GM18867 (cell line): ENCODE measurements at regions not wholly inside any gene's neighbourhood (a gene's known extent, or its start where the extent isn't known, plus 50 kb on each side); places are given as distances from the start of the nearest gene placed in this dataset.
A peak's percentile ranks its signal among the peaks of the same experiment; 100 is the strongest.
"Not testable (repeated sequence)": the region's sequence is repeated elsewhere in the genome, so short reads cannot be mapped to it uniquely, and the experiment has no call there.

Source experiments
- ATAC-seq: cut with Tn5 transposase; IDR thresholded peaks from one replicate; pipeline ENCODE4 v1.9.1; 2021; ENCODE audit warnings: mild to moderate bottlenecking, moderate library complexity; ENCODE audit not compliant: unreplicated experiment

DNA sequence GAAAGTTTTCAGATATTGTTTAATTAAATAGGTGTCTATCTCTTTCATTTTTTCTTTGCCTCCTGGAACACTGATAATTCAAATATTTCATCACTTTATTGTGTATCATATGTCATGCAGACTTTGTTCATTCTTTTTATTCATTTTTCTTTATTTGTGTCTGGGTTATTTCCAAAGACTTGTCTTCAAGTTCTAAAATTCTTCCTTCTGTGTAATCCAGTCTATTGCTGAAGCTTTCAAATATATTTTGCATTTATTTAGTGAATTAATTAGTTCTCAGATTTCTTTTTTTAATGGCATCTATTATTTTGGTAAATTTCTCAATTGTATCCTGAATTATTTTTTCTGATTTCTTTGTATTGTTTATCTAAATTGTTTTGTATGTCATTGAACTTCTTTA is 70.1 kb downstream of the ZNF330 start:
- ATAC-seq = no peak

DNA sequence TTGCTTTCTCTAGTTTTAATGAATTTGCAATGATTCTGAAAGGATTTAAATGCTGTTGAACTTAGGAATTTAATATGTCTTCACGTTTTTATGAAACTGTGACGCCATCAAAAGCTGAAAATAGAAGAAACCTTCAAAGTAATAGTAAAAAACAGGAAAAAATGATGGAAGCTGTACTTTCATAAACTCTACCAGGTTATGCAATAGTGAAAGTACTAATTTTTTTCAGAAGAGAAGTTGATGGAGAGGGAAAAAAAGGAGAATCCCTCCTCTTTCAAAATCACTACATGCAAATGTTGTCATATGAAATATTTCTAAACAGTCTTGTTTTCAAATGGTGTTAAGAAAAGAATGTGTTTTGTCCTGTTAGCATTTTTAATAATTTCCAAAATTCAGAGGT is 73.6 kb downstream of the ZNF330 start:
- ATAC-seq = no peak

DNA sequence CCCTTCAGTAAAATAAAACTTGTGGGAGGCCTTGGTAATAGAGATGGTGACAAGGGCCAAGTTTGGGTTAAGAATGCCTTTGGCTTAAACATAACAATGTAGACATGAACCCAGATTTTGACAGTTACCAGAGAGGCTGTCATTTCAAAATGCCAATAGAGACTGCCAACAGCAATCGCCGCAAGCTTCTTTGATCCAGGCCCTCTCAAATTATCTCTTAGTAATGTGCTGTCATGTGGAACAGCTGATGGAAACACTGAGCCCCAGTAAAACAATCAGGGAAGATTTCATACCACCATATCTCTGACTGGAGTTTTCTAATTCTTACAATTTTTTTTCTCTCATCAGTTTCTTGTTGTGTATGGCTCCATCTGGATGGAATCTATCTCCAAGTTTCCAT is 80.5 kb downstream of the ZNF330 start:
- ATAC-seq = no peak

DNA sequence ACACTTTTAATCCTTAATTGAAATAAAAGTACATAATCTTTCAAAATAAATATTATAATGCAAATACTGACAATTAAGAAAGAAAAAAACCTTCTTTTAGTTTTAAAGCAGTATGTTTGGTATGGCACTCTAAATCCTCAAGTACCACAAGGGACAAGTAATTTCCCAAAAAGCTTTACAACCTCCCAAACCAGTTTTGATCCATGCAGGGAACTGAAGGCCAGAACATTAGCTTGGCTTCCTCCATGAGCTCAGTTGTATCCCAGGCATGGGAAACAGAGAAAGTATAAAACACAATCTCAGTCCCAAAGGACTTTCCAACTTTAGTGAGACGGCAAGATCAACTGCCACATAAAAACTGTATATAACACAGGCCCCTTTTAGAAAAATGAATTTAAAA is 82.2 kb downstream of the ZNF330 start:
- no peak for ATAC-seq

DNA sequence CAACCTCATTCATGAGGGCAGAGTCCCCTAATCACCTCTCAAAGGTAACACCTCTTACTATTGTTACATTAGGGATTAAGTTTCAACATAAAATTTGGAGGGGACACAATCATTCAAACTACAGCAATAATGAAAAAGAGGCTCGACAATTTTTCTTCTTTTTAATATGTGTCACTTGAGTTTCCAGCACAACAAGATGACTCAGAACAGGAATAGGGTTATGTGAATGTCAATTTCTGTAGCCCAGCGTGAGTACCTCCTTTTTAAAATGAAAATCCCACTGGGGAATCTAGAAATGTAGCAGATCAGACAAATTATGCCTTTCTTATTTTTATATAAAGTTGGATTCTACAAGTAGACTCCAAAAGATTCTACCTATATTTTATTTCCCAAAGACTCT is 83.7 kb downstream of the ZNF330 start:
- no peak for ATAC-seq

DNA sequence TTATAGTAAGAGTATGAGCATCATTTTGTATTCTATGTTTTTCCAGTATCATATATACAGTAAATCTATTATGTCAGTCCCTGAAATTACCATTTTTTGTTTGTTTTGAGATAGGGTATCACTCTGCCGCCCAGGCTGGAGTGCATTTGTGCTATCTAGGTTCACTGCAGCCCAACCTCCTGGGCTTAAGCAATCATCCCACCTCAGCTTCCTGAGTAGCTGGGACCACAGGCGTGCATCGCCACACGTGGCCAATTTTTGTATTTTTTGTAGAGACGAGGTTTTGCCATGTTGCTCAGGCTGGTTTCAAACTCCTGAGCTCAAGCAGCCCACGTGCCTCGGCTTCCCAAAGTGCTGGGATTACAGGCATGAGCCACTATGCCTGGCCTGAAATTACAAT is 85.6 kb downstream of the ZNF330 start:
- ATAC-seq = no peak

DNA sequence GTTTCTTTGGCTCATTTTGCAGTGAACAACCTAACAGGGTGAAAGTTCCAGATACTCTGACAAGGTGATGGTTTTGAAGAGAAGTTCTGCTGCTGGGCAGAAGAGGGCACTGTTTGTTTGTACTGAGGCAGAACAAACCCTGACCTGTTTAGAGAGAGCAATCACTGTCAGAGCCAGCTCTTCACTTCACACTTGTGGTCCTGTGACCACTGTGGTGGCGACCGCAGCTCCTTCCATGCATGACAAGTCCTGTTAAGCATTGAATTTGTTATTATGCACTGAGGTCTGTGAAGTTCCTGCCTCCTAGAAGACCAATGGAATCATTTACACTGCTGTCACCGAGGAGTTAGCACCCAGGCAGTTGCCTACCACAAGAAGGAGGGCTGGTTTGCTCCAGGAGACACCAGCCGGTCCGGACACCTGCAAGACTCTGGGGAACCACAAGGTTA is 86.6 kb downstream of the ZNF330 start:
- ATAC-seq = peak; percentile 100

DNA sequence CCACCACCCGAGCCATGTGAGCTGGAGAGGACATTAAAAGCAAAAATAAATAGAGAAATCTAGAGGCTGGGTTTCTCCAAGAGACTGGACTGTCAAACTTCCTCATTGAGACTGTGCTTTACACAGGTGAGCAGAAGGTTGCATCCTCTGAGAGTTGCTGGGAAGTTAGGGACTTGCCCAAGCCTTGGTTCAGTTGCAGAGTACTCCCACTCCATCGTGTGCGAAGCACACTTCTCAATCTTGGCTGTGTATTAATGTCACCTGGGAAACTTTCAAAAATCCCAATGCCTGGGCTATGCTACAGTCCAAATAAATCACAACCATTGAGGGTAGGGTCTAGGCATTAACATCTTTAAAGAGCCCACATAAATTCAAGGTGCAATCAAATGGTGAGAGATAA is 89.2 kb downstream of the ZNF330 start:
- ATAC-seq = no peak

DNA sequence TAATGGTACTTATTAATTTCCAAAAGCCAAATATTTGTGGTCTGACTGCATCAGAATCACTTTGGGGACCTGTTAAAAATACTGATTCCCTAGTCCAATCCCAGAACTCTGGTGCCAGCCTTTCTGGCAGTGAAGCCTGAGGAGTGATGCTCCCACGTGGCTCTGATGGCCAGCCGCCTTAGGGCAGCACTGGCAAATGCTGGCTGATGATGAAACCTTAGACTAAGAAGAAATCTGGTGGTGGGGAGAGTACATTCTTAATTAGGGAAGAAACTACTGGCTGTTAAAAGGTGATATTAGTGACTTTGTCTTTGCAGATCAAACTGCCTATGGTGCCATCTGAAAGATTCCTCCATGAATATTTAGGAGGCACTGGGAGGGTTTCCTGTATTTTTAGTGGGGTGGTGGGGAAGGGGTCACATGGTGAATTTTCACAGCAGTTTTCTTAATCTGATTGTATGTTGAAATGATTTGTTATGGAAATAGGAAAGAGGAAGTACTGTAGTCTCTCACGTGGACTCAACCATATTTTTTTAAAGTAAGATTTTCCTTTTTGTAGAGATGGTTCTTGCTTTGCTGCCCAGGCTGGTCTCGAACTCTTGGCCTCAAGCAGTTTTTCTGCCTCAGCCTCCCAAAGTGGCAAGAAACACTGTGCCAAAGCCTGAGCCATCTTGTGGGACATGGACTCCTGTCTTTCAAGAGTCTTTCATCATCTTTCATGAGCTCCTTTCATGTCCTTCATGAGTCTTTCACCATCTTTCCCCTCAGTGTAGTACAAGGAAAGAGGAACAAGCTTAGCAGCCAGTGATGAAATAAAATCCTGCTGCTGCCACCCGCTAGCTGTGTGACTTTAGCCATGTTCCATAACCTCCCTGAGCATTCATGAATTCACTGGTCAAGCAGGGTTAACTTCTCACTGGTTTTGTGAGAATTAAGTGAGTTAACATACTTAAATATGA is 90.8 kb downstream of the ZNF330 start:
- no peak for ATAC-seq

DNA sequence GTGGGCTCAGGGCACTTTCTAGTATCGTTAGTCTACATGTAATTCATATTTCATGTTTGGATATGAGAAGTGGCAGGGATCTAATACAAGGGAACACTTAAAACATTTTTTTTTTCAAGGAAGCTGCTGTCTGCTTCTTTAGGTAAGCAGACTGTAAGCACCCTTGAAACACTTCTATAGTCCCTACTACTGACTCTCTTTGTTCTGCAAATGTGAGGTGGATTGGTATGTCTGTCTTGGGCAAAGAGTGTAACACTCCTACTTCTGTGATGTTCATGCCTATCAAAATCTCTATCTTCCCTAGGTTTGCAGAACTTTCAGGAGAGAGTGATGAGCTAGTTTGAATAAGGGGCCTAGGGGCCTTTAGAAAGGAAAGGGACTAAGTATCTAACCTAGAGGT is 93.9 kb downstream of the ZNF330 start:
- ATAC-seq = no peak

DNA sequence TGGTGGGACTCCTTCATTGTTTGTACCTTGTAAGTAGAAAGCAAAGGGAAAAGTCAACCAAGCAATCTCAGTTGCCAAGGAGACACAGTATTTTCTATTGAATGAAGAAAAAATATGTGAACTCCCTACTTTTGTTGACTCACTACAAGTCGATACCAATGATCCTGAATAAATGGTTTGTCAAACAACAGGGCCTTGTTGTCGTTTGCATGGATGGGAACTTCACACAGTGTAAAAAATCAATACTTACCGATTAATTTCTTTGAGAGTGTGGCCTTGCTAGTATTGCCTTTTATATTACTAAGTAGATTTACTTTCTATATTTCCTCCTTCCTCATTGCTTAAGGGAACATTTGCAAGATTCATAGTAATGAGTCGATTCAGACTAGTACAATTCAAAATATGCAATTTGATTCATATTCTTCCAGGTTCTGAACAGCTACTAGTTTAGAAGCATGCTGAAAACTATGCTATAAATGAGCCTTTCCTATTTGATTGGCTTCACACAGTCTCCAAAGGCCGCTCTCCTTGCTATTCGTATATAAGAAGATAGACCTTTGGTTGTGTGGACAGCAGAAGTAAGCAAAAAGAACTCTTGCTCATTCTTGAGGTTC is 108.0 kb downstream of the ZNF330 start:
- ATAC-seq = no peak

DNA sequence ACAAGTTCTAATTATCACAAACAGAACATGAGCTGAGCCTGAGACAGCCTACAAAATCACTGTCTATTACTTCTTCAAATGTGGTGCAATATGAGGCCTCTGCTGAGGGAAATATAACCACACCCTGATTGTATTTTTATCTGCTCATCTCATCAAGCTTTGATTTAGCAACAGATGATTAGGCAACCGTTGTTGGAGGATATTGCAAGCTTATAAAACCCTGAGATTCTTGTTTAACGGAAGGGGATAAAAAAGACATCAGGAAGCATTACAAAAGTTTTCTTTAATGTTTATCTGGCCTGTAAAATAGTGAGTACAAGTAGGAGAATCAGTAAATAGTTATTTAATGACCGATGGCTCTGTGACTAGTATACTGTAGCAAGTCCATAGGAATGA is 108.5 kb downstream of the ZNF330 start:
- ATAC-seq = no peak

DNA sequence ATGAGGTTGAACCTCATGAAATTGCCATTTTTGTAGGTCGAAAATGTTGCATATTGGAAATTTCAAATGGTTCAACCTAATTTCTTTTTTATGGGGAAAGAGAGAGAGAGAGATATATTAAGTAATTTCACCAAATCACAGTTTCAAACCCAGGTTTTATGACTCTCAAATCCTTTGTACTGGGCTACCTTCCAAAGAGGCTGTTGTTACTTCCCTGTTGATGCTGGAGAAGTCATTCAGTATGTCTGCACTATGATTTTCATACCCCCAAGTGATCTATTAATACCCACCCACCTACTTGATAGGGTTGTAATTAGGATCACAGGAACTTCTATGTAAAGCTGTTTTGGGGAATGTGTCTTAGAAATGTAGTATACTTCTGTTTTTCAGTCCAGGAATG is 109.9 kb downstream of the ZNF330 start:
- ATAC-seq = no peak

DNA sequence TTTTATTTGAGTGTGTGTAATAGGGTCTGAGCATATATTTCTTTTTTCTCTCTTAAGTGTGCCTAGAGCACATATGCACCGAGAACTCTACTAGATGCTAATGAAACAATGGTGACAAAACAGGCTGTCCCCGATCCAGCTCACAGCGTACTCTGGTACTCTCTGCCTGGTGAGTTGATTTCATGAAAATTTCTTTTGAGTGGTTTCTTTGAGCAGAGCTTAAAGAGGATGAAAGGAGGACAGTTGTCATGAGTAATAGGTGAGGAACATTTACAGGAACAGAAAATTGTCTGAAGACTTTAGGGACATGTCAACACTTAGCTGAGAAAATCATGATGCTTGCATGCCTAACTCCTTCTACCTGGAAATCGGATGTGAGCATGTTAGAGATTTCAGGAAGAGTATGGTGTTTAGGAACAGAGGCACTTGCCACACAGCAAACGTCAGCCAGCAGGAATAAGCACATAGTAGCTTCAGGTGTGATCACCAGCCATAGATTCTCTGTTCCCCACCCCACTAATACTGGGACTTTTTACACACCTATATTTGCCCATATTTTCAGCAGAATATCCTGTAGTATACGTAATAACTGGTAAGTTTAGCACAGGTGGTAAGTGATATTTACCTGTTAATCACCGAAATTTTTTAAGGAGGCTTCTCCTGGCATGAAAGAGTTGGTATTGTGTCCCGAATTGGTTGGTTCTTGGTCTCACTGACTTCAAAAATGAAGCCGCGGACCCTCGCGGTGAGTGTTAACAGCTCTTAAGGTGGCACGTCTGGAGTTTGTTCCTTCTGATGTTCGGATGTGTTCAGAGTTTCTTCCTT is 111.1 kb downstream of the ZNF330 start:
- no peak for ATAC-seq

DNA sequence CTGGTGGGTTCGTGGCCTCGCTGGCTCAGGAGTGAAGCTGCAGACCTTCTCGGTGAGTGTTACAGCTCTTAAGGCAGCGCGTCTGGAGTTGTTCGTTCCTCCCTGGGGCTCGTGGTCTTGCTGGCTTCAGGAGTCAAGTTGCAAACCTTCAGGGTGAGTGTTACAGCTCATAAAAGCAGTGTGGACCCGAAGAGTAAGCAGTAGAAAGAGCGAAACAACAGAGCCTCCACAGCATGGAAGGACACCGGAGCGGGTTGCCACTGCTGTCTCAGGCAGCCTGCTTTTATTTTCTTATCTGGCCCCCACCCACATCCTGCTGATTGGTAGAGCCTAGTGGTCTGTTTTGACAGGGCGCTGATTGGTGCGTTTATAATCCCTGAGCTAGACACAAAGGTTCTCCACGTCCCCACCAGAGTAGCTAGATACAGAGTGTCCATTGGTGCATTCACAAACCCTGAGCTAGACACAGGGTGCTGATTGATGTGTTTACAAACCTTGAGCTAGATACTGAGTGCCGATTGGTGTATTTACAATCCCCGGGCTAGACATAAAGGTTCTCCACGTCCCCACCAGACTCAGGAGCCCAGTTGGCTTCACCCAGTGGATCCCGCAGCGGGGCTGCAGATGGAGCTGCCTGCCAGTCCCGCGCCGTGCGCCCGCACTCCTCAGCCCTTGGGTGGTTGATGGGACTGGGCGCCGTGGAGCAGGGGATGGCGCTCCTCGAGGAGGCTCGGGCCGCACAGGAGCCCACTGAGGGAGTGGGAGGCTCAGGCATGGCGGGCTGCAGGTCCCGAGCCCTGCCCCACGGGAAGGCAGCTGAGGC is 111.9 kb downstream of the ZNF330 start:
- ATAC-seq = not testable (repeated sequence)

DNA sequence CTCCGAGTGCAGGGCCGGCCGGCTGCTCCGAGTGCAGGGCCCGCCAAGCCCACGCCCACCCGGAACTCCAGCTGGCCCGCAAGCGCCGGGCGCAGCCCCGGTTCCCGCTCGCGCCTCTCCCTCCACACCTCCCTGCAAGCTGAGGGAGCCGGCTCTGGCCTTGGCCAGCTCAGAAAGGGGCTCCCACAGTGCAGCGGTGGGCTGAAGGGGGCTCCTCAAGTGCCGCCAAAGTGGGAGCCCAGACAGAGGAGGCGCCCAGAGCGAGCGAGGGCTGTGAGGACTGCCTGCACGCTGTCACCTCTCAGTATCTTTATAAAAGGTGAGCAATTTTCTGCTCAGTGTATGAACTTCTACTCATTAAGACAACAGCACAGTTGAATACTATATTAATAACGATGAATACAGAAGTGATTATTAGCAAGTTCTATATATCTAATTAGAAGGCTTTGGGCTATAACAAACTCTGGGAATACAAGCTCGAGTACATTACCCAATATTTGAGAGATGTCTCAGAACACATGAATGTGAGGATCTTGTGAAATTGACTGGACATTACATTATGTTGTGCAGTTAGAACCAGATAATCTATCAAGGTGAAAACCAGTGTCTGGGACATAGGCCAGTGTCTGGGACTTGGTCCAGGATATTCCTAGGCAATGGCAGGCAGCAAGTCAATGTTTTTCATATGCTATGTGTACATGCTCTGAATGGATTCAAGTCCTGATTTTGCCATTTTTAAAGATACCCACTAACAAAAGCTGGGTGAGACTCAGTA is 112.9 kb downstream of the ZNF330 start:
- not testable (repeated sequence) for ATAC-seq

DNA sequence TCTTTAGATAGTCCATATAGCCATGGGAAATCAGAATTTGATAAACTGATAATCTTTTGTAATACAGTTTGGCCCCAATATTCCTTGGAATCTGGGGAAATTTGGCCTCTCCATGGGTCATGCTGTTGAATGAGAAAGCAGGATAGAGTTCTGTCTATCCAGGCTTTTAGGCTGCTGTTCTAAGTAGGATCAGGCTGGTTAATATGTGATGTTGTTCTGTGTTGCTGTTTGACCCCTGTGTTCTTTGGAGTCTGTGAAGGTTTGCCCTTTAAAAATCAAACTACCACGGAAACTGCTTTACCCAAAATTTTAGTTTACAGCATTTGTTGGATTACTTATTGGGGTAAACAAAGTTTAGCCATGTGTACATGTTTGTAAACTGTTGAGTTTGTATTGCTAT is 114.5 kb downstream of the ZNF330 start:
- ATAC-seq = no peak

DNA sequence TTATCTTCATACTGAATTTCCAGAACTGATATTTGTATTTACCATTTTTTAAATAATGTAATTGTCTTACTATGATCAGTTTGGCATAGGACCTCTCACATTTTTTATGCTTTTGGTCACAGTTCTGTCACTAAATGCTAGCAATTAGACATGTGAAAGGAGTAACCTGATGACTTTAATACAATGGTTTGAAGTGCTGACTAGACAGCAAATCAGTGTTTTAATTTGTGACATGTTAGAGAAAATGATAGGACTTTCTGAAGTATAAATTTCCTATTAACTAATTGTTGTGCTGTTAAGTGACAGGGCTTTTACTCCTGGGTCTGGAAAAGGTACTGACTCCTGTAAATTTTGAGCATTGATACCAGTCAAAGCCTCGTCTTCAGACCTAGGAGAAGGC is 117.5 kb downstream of the ZNF330 start:
- ATAC-seq = no peak

DNA sequence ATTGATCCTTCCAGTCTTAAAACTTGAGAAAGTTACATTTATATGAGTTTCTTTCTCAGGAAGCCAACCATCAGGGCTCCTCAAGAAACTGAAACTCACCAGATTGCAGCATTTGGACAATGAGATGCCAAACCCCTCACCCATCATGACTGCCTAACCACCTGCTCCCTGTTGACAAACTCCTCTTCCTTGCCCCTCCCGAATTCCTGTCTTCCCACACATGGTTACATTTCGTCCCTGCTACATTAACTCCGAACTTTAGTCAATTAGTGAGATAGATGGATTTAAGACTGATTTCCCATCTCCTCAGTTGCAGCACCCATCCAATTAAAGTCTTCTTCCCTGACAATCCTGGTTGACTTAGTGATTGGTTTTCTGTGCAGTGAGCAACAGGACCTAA is 118.7 kb downstream of the ZNF330 start:
- no peak for ATAC-seq

DNA sequence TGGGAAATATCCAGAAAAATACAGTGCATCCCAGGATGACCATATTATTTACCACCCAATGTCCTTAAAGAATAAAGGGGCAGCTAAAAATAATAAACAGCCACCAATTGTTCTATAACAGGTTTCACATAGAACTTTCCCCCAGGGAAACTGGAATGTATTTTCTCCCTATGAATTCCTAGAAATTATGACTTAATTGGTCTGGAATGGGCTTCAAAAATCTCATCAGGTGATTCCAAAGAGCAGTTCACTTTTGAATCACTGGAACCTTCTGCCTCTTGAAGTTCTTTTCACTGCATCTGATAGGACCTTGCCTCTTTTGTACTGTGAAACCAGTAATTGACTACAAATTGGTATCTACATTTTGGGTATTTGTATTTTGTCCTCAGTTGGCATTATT is 119.3 kb downstream of the ZNF330 start:
- no peak for ATAC-seq
